AG09319 (cell line): ENCODE measurements at regions not wholly inside any gene's neighbourhood (a gene's known extent, or its start where the extent isn't known, plus 50 kb on each side); places are given as distances from the start of the nearest gene placed in this dataset.
"Not testable (repeated sequence)": the region's sequence is repeated elsewhere in the genome, so short reads cannot be mapped to it uniquely, and the experiment has no call there.

Source experiments
- DNase-seq: peaks from one replicate; pipeline ENCODE4 v3.0.0-alpha.2; 2010; ENCODE audit warnings: low read depth; ENCODE audit errors: extremely low read depth
- CTCF ChIP-seq: IDR thresholded peaks from 2 replicates; pipeline ENCODE4 v1.5.1; 2011; ENCODE audit warnings: low read depth, mild to moderate bottlenecking, inconsistent platforms, low read length, moderate library complexity

- no peak for DNase-seq
- no peak for TF ChIP-seq CTCF
Observed at GRCh38 chr6:97732045-97732444, 449.0 kb upstream of the MMS22L start.

- no peak for DNase-seq
- TF ChIP-seq CTCF: no peak
Observed at GRCh38 chr6:97757575-97757974, 474.6 kb upstream of the MMS22L start.

GRCh38 chr6:97765461-97765860, 482.4 kb upstream of the MMS22L start:
- TF ChIP-seq CTCF: no peak
- DNase-seq: no peak

GRCh38 chr6:97771372-97771771, 488.4 kb upstream of the MMS22L start:
- TF ChIP-seq CTCF: no peak
- DNase-seq: no peak

GRCh38 chr6:97775012-97775411, 492.0 kb upstream of the MMS22L start:
- no peak for TF ChIP-seq CTCF
- DNase-seq: no peak

GRCh38 chr6:97778290-97779038, 495.4 kb upstream of the MMS22L start:
- no peak for TF ChIP-seq CTCF
- DNase-seq: no peak

GRCh38 chr6:97779039-97779766, 496.2 kb upstream of the MMS22L start:
- not testable (repeated sequence) for DNase-seq
